ENCODE measurements at regions not wholly inside any gene's neighbourhood (a gene's known extent, or its start where the extent isn't known, plus 50 kb on each side); places are given as distances from the start of the nearest gene placed in this dataset.

- no peak overlapping the region for H3K27ac ChIP-seq (ENCODE audit: low read depth, low read length)
- H3K4me3 ChIP-seq (ENCODE audit: low read length), result no peak overlapping the region
- no peak overlapping the region for H3K9ac ChIP-seq (ENCODE audit: low read length)
- H3K27me3 ChIP-seq (ENCODE audit: control insufficient read depth, insufficient read depth, low read length), result no peaks in the 10 kb centered on the region
- H3K4me1 ChIP-seq (ENCODE audit: control insufficient read depth, insufficient read depth, low read length), result no peaks in the 10 kb centered on the region
- H3K36me3 ChIP-seq (ENCODE audit: control insufficient read depth, insufficient read depth, low read length), result no peaks in the 10 kb centered on the region
Observed at GRCh38 chr10:113239566-113240350, 289.7 kb downstream of the TCF7L2 start.

GRCh38 chr10:113240736-113241135, 290.7 kb downstream of the TCF7L2 start:
- no peak overlapping the region for H3K4me3 ChIP-seq (ENCODE audit: low read length)
- H3K36me3 ChIP-seq (ENCODE audit: control insufficient read depth, insufficient read depth, low read length), result no peaks in the 10 kb centered on the region
- no peak overlapping the region for H3K9ac ChIP-seq (ENCODE audit: low read length)
- no peaks in the 10 kb centered on the region for H3K4me1 ChIP-seq (ENCODE audit: control insufficient read depth, insufficient read depth, low read length)
- H3K27ac ChIP-seq (ENCODE audit: low read depth, low read length), result no peak overlapping the region
- H3K27me3 ChIP-seq (ENCODE audit: control insufficient read depth, insufficient read depth, low read length), result no peaks in the 10 kb centered on the region

- Histone ChIP-seq H3K4me1 (ENCODE audit: control insufficient read depth, insufficient read depth, low read length) (no peaks in the 10 kb centered on the region), H3K27me3 (ENCODE audit: control insufficient read depth, insufficient read depth, low read length) (no peaks in the 10 kb centered on the region), H3K36me3 (ENCODE audit: control insufficient read depth, insufficient read depth, low read length) (no peaks in the 10 kb centered on the region), H3K27ac (ENCODE audit: low read depth, low read length) (no peak overlapping the region), H3K9ac (ENCODE audit: low read length) (no peak overlapping the region), H3K4me3 (ENCODE audit: low read length) (no peak overlapping the region)
Observed at GRCh38 chr10:113241599-113242360, 291.7 kb downstream of the TCF7L2 start.

- no peaks in the 10 kb centered on the region for H3K4me1 ChIP-seq (ENCODE audit: control insufficient read depth, insufficient read depth, low read length)
- no peaks in the 10 kb centered on the region for H3K36me3 ChIP-seq (ENCODE audit: control insufficient read depth, insufficient read depth, low read length)
Observed at GRCh38 chr10:113243311-113243710, 293.3 kb downstream of the TCF7L2 start.

GRCh38 chr10:113244750-113245149, 294.7 kb downstream of the TCF7L2 start:
- Histone ChIP-seq H3K9ac (ENCODE audit: low read length) (no peak overlapping the region), H3K27ac (ENCODE audit: low read depth, low read length) (no peak overlapping the region), H3K4me3 (ENCODE audit: low read length) (no peak overlapping the region), H3K4me1 (ENCODE audit: control insufficient read depth, insufficient read depth, low read length) (no peaks in the 10 kb centered on the region), H3K27me3 (ENCODE audit: control insufficient read depth, insufficient read depth, low read length) (no peaks in the 10 kb centered on the region), H3K36me3 (ENCODE audit: control insufficient read depth, insufficient read depth, low read length) (no peaks in the 10 kb centered on the region)

More at GRCh38 chr10:113243311-113243710, 293.3 kb downstream of the TCF7L2 start:
- Histone ChIP-seq H3K4me3 (ENCODE audit: low read length) (no peak overlapping the region), H3K27me3 (ENCODE audit: control insufficient read depth, insufficient read depth, low read length) (no peaks in the 10 kb centered on the region), H3K27ac (ENCODE audit: low read depth, low read length) (no peak overlapping the region), H3K9ac (ENCODE audit: low read length) (no peak overlapping the region)

GRCh38 chr10:113245286-113245685, 295.2 kb downstream of the TCF7L2 start:
- no peaks in the 10 kb centered on the region for H3K27me3 ChIP-seq (ENCODE audit: control insufficient read depth, insufficient read depth, low read length)
- H3K9ac ChIP-seq (ENCODE audit: low read length), result no peak overlapping the region
- no peak overlapping the region for H3K4me3 ChIP-seq (ENCODE audit: low read length)
- no peaks in the 10 kb centered on the region for H3K4me1 ChIP-seq (ENCODE audit: control insufficient read depth, insufficient read depth, low read length)
- no peaks in the 10 kb centered on the region for H3K36me3 ChIP-seq (ENCODE audit: control insufficient read depth, insufficient read depth, low read length)
- no peak overlapping the region for H3K27ac ChIP-seq (ENCODE audit: low read depth, low read length)

- Histone ChIP-seq H3K27ac (ENCODE audit: low read depth, low read length) (no peak overlapping the region), H3K36me3 (ENCODE audit: control insufficient read depth, insufficient read depth, low read length) (no peaks in the 10 kb centered on the region), H3K9ac (ENCODE audit: low read length) (no peak overlapping the region), H3K27me3 (ENCODE audit: control insufficient read depth, insufficient read depth, low read length) (no peaks in the 10 kb centered on the region), H3K4me3 (ENCODE audit: low read length) (no peak overlapping the region), H3K4me1 (ENCODE audit: control insufficient read depth, insufficient read depth, low read length) (no peaks in the 10 kb centered on the region)
Observed at GRCh38 chr10:113247050-113247449, 297.0 kb downstream of the TCF7L2 start.

- Histone ChIP-seq H3K4me1 (ENCODE audit: control insufficient read depth, insufficient read depth, low read length) (no peaks in the 10 kb centered on the region), H3K9ac (ENCODE audit: low read length) (no peak overlapping the region), H3K4me3 (ENCODE audit: low read length) (no peak overlapping the region), H3K36me3 (ENCODE audit: control insufficient read depth, insufficient read depth, low read length) (no peaks in the 10 kb centered on the region), H3K27ac (ENCODE audit: low read depth, low read length) (no peak overlapping the region), H3K27me3 (ENCODE audit: control insufficient read depth, insufficient read depth, low read length) (no peaks in the 10 kb centered on the region)
Observed at GRCh38 chr10:113252650-113253618, 299.9 kb upstream of the HABP2 start.

- Histone ChIP-seq H3K9ac (ENCODE audit: low read length) (no peak overlapping the region), H3K4me3 (ENCODE audit: low read length) (no peak overlapping the region), H3K27ac (ENCODE audit: low read depth, low read length) (no peak overlapping the region), H3K36me3 (ENCODE audit: control insufficient read depth, insufficient read depth, low read length) (no peaks in the 10 kb centered on the region), H3K27me3 (ENCODE audit: control insufficient read depth, insufficient read depth, low read length) (no peaks in the 10 kb centered on the region), H3K4me1 (ENCODE audit: control insufficient read depth, insufficient read depth, low read length) (no peaks in the 10 kb centered on the region)
Observed at GRCh38 chr10:113259576-113260226, 293.2 kb upstream of the HABP2 start.

GRCh38 chr10:113261161-113261560, 291.7 kb upstream of the HABP2 start:
- Histone ChIP-seq H3K36me3 (ENCODE audit: control insufficient read depth, insufficient read depth, low read length) (no peaks in the 10 kb centered on the region), H3K27me3 (ENCODE audit: control insufficient read depth, insufficient read depth, low read length) (no peaks in the 10 kb centered on the region), H3K4me3 (ENCODE audit: low read length) (no peak overlapping the region), H3K27ac (ENCODE audit: low read depth, low read length) (no peak overlapping the region), H3K9ac (ENCODE audit: low read length) (no peak overlapping the region), H3K4me1 (ENCODE audit: control insufficient read depth, insufficient read depth, low read length) (no peaks in the 10 kb centered on the region)

- Histone ChIP-seq H3K4me1 (ENCODE audit: control insufficient read depth, insufficient read depth, low read length) (no peaks in the 10 kb centered on the region), H3K27ac (ENCODE audit: low read depth, low read length) (no peak overlapping the region), H3K9ac (ENCODE audit: low read length) (no peak overlapping the region), H3K4me3 (ENCODE audit: low read length) (no peak overlapping the region), H3K27me3 (ENCODE audit: control insufficient read depth, insufficient read depth, low read length) (no peaks in the 10 kb centered on the region), H3K36me3 (ENCODE audit: control insufficient read depth, insufficient read depth, low read length) (no peaks in the 10 kb centered on the region)
Observed at GRCh38 chr10:113261611-113262091, 291.2 kb upstream of the HABP2 start.

All from rectal smooth muscle tissue (tissue), 1 donor.